ENCODE measurements at regions not wholly inside any gene's neighbourhood (a gene's known extent, or its start where the extent isn't known, plus 50 kb on each side); places are given as distances from the start of the nearest gene placed in this dataset.

DNA sequence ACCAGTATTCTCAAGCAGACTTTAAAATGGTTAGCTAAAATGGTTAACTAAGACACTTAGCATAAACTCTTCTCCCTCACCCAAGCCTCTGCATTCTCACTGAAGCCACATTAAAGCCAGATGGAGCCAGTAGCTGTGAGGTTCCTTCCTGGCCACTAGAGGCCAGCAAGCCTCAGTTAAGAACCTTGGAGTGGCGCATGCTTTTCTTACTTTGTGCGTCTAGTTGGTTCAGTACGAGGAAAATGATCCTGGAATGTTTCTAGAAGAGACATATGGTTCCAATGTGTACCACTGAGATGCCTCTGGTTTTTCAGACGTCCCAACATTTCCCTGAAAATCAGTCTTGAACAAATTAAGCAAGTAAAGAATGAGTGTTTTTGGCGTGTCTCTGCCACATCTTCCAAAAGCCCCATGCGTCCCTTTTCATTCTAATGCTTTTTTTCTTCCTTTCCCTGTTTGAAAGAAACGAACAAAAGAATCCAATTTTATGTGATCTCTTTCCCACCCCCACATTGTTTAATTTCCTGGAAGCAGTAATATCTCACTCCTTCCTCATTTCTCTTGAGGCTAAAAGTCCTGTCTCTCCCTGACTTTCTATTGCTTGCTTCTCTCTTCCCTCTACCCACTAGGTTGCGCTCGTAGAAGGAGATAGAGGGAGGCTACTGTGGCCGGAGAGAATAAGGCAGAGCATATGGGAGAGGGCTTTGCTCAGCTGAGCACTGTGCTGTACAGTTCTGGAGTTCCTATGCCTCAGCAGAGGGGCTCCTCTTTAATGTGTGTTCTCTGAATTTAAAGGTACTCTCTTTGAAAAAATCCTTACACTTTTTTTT lies 82.9 kb upstream of the TAB3 start:
- TF ChIP-seq ZFX (IDR thresholded peaks at IDR 0.05) (no peak), CTCF (conservative IDR thresholded peaks at IDR 0.05) (peak; percentile 82)
- H3K27ac ChIP-seq = no peak overlapping the region

- TF ChIP-seq ZFX (IDR thresholded peaks at IDR 0.05) (no peak), CTCF (conservative IDR thresholded peaks at IDR 0.05) (no peak)
- H3K27ac ChIP-seq = no peak overlapping the region
Observed at GRCh38 chrX:30967516-30967915, 78.5 kb upstream of the TAB3 start.

GRCh38 chrX:30965767-30966166 lies 76.7 kb upstream of the TAB3 start:
- TF ChIP-seq ZFX (IDR thresholded peaks at IDR 0.05) (no peak), CTCF (conservative IDR thresholded peaks at IDR 0.05) (no peak)

GRCh38 chrX:30961387-30962174 lies 72.5 kb upstream of the TAB3 start:
- no peak overlapping the region for H3K27ac ChIP-seq
- TF ChIP-seq ZFX (IDR thresholded peaks at IDR 0.05) = no peak
- TF ChIP-seq CTCF (conservative IDR thresholded peaks at IDR 0.05) = no peak

More at GRCh38 chrX:30965767-30966166, 76.7 kb upstream of the TAB3 start:
- no peak overlapping the region for H3K27ac ChIP-seq

GRCh38 chrX:30957753-30958152 lies 68.7 kb upstream of the TAB3 start:
- H3K27ac ChIP-seq = peak overlapping the region; percentile 20; the same call in 1 of the 2 replicates
- TF ChIP-seq ZFX (IDR thresholded peaks at IDR 0.05) (no peak), CTCF (conservative IDR thresholded peaks at IDR 0.05) (no peak)

GRCh38 chrX:30955687-30956086 lies 66.6 kb upstream of the TAB3 start:
- TF ChIP-seq ZFX (IDR thresholded peaks at IDR 0.05) (no peak), CTCF (conservative IDR thresholded peaks at IDR 0.05) (no peak)
- H3K27ac ChIP-seq = no peak overlapping the region

DNA sequence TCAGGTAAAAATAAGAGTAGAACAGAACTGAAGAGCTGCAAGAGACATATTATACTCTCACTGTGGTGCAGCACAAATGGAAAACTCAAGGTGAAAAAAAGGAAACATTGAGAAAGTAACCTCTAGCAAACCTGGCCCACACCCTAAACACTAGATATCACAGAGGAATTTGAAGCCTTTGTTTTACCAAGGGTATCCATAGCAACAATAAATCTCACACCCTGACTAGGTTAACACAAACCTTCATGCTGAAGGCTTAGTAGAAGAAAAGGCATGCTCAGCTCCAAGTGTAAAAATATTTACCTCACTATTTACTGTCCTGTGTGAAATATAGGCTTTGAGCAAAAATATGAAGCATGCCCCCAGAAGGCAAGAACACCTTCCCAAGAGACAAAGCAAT lies 61.9 kb upstream of the TAB3 start:
- H3K27ac ChIP-seq = no peak overlapping the region
- no peak for TF ChIP-seq ZFX (IDR thresholded peaks at IDR 0.05)
- no peak for TF ChIP-seq CTCF (conservative IDR thresholded peaks at IDR 0.05)
